ENCODE measurements at regions not wholly inside any gene's neighbourhood (a gene's known extent, or its start where the extent isn't known, plus 50 kb on each side); places are given as distances from the start of the nearest gene placed in this dataset.

DNA sequence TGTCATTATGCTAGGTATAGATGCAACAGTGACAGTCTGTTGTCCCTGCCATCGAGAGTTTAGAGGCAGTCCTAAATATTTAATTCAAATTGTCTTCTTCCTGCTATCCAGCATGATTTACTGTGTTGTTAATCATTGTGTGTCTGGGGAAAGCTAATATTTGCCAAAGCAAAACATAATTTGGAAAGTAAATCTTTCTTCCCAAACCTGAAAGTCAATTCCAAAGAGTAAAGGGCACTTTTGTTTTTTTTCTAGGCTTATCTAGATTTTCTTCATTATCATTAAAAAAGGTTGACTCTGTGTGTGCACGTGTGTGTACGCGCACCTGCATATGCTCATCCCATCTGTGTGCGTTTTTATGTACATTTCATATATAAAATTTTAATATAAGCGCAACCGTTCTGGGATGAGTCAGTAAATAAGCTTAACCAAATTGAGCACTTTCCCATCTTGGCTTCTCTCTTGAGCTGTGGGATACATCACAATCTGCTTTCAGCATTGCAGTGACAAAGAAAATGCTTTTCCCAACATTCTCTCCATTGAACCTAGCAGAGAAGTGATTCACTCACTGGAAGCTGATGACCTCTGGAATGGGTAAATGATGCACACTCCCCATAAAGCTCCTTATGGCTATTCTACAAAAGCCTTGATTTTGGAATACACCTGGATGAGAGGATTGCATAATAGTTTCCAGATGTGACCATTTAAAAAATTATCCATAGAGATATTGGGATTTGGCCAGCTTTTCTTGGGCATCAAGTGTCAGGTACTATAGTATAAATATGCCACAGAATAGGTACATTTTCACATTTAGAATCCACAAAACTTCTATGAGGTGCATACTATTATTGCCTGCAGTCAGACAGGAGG is 488.4 kb downstream of the ADCYAP1 start:
- in situ Hi-C loops (cut with HindIII; ENCODE audit: low pct_unique_long_range_greater_than_20kb, low sequenced_read_pairs) = no loop called here
- no peak for TF ChIP-seq JUND (IDR thresholded peaks at IDR 0.05; ENCODE audit: low read depth)
- peak in 1 of 2 experiments; percentile 19 for DNase-seq (ENCODE audit: low read depth in 1 of 2, low spot score in 1 of 2)

GRCh38 chr18:1393929-1394328 is 489.3 kb downstream of the ADCYAP1 start:
- no peak for DNase-seq (ENCODE audit: low read depth in 1 of 2, low spot score in 1 of 2)
- in situ Hi-C loops (cut with HindIII; ENCODE audit: low pct_unique_long_range_greater_than_20kb, low sequenced_read_pairs) = no loop called here
- no peak for TF ChIP-seq JUND (IDR thresholded peaks at IDR 0.05; ENCODE audit: low read depth)

DNA sequence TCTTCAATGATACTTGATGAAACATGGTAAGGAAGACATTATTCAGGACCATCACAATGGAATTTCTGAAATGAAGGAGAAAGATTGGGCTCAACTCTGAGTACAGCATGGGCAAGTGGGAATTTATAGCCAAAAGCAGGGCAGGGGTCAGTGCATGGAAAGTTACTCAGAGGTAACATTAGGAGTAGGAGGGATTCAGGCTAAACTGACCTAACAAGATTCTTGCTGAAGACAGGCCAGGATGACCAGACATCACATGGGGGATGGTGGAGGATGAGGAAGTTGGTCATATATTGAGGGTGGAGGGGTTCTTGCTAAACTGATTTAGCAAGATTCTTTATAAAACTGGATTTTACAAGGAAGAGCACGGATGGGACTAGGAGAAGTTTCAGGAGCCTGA is 489.8 kb downstream of the ADCYAP1 start:
- TF ChIP-seq JUND (IDR thresholded peaks at IDR 0.05; ENCODE audit: low read depth) = no peak
- in situ Hi-C loops (cut with HindIII; ENCODE audit: low pct_unique_long_range_greater_than_20kb, low sequenced_read_pairs) = no loop called here
- peak in 1 of 2 experiments; percentile 7 for DNase-seq (ENCODE audit: low read depth in 1 of 2, low spot score in 1 of 2)

DNA sequence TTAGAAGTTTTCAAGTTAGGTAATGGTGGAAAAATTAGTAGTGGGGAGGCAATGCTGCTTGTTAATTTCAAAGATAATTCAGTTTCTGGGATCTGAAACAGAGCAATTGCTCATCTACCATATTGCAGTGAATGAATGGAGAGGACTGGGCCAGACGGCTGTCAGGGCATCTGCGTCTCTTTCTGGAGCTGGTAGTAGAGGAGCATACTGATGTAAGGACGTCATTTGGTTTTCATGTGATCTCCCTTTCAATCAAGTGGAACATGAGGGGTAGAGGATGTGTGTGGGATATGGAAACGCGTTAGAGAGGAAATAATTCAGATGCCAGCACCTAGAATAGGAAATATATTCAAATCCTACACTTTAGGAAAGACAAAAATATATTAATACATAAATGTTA is 490.3 kb downstream of the ADCYAP1 start:
- in situ Hi-C loops (cut with HindIII; ENCODE audit: low pct_unique_long_range_greater_than_20kb, low sequenced_read_pairs) = no loop called here
- no peak for TF ChIP-seq JUND (IDR thresholded peaks at IDR 0.05; ENCODE audit: low read depth)
- DNase-seq (ENCODE audit: low read depth in 1 of 2, low spot score in 1 of 2) = no peak

DNA sequence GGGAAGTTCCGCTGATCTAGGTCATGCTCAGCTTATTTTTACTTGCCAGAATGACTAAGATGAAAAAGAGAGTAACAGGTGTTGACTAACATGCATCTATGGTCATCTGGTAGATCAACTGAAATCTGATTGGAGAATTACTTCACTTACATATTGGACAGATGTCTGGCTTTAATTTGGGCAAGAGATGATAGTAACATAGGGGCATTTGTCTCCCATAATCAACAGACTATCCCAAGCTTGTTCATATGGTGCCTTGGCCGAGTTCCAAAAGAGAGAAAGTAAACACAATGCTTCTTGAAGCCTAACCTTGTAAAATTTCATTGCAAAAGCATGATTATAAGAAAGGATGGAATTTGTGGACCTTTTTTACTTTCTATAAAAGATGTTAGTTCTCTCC is 503.7 kb downstream of the ADCYAP1 start:
- TF ChIP-seq JUND (IDR thresholded peaks at IDR 0.05; ENCODE audit: low read depth) = no peak
- no peak for DNase-seq (ENCODE audit: low read depth in 1 of 2, low spot score in 1 of 2)
- in situ Hi-C loops (cut with HindIII; ENCODE audit: low pct_unique_long_range_greater_than_20kb, low sequenced_read_pairs) = no loop called here

- no peak for TF ChIP-seq JUND (IDR thresholded peaks at IDR 0.05; ENCODE audit: low read depth)
- DNase-seq (ENCODE audit: low read depth in 1 of 2, low spot score in 1 of 2) = no peak
- in situ Hi-C loops (cut with HindIII; ENCODE audit: low pct_unique_long_range_greater_than_20kb, low sequenced_read_pairs) = no loop called here
These were observed 508.1 kb downstream of the ADCYAP1 start for GRCh38 chr18:1412655-1413322.

GRCh38 chr18:1413323-1413675 is 508.6 kb downstream of the ADCYAP1 start:
- no peak for DNase-seq (ENCODE audit: low read depth in 1 of 2, low spot score in 1 of 2)
- no peak for TF ChIP-seq JUND (IDR thresholded peaks at IDR 0.05; ENCODE audit: low read depth)
- in situ Hi-C loops (cut with HindIII; ENCODE audit: low pct_unique_long_range_greater_than_20kb, low sequenced_read_pairs) = no loop called here

GRCh38 chr18:1416074-1416473 is 511.4 kb downstream of the ADCYAP1 start:
- in situ Hi-C loops (cut with HindIII; ENCODE audit: low pct_unique_long_range_greater_than_20kb, low sequenced_read_pairs) = no loop called here
- no peak for DNase-seq (ENCODE audit: low read depth in 1 of 2, low spot score in 1 of 2)
- no peak for TF ChIP-seq JUND (IDR thresholded peaks at IDR 0.05; ENCODE audit: low read depth)

DNA sequence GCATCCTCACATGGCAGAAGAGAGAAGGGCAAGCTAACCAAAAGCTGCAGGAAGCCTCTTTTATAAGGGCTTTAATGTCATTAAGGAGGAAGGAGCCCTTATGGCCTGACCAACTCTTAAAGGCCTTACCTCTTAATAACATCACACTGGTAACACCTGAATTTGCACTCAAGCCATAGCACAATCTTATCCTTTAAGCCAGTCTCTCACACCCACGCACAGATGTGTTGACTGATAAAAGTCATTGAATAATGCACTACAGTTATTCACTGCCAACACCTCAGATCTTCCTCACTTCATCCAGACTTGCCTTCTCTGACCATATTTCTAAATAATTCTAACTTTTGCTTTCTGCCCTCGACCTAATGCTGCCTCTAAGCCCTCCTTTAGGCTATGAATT is 516.8 kb downstream of the ADCYAP1 start:
- in situ Hi-C loops (cut with HindIII; ENCODE audit: low pct_unique_long_range_greater_than_20kb, low sequenced_read_pairs) = no loop called here
- no peak for TF ChIP-seq JUND (IDR thresholded peaks at IDR 0.05; ENCODE audit: low read depth)
- no peak for DNase-seq (ENCODE audit: low read depth in 1 of 2, low spot score in 1 of 2)

DNA sequence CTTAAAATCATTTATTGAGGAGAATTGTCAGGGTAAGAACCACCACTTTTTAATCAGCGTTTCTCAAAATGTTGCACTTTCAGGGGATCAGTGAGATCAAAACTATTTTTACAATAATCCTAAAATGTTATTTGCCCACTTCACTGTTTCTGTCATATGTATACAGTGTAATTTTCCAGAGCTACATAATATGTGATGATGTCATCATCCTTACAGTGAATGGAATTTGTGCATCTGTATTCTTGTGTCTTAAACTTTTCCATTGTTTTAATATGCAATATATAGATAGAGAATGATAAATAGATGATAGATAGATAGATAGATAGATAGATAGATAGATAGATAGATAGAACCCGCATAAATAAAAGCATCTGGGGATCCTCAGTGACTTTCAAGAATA is 518.0 kb downstream of the ADCYAP1 start:
- DNase-seq (ENCODE audit: low read depth in 1 of 2, low spot score in 1 of 2) = no peak
- in situ Hi-C loops (cut with HindIII; ENCODE audit: low pct_unique_long_range_greater_than_20kb, low sequenced_read_pairs) = no loop called here
- TF ChIP-seq JUND (IDR thresholded peaks at IDR 0.05; ENCODE audit: low read depth) = no peak

DNA sequence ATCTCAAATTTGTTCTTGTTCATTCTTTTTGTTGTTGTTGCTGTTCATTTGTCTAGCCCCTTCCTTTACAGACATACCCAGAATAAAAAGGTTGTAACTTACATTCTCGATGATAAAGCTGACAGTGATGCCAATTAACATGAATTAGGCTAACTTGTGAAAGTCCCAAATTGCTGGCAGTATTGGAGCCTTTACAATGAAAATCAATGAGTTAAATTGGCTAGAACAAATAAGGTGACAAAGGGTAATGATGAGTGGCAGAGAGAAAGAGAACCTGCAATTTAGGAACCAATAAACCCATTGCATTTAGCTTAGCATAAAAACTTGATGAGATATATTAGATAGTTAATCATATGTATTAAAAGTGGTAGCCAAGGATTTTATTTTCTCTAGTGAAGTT is 521.0 kb downstream of the ADCYAP1 start:
- in situ Hi-C loops (cut with HindIII; ENCODE audit: low pct_unique_long_range_greater_than_20kb, low sequenced_read_pairs) = no loop called here
- TF ChIP-seq JUND (IDR thresholded peaks at IDR 0.05; ENCODE audit: low read depth) = no peak
- no peak for DNase-seq (ENCODE audit: low read depth in 1 of 2, low spot score in 1 of 2)

DNA sequence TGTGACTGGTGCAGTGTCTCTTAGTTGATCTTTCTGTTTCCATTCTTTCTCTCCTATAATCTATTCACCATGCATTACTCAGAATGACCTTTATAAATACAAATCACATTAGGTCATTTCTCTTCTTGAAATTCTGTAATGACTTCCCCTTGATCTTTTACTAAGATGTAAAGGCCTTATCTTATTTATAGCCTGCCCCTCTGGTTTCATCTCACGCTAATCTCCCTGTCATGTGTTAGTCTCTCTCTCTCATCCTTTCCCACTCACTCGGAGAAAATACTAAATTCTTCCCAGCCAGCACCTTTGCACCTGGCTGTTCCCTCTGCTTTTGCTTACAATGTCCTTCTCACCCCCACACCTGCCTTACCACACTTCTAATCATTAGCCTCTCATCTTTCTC is 530.8 kb downstream of the ADCYAP1 start:
- no peak for DNase-seq (ENCODE audit: low read depth in 1 of 2, low spot score in 1 of 2)
- TF ChIP-seq JUND (IDR thresholded peaks at IDR 0.05; ENCODE audit: low read depth) = no peak
- in situ Hi-C loops (cut with HindIII; ENCODE audit: low pct_unique_long_range_greater_than_20kb, low sequenced_read_pairs) = no loop called here

- in situ Hi-C loops (cut with HindIII; ENCODE audit: low pct_unique_long_range_greater_than_20kb, low sequenced_read_pairs) = no loop called here
- DNase-seq (ENCODE audit: low read depth in 1 of 2, low spot score in 1 of 2) = no peak
- no peak for TF ChIP-seq JUND (IDR thresholded peaks at IDR 0.05; ENCODE audit: low read depth)
These were observed 531.5 kb downstream of the ADCYAP1 start for GRCh38 chr18:1436199-1436598.
